GM12891 (cell line): ENCODE measurements at regions not wholly inside any gene's neighbourhood (a gene's known extent, or its start where the extent isn't known, plus 50 kb on each side); places are given as distances from the start of the nearest gene placed in this dataset.

Experiments
- PAX5 ChIP-seq: IDR thresholded peaks from 2 replicates; pipeline ENCODE4 v1.6.1; 2011; ENCODE audit warnings: low read length, moderate library complexity, mild to moderate bottlenecking; ENCODE audit not compliant: insufficient read depth, severe bottlenecking
- POLR2A ChIP-seq: IDR thresholded peaks from 2 replicates; pipeline ENCODE4 v1.6.1; 2011; ENCODE audit warnings: low read depth, low read length, control low read depth
- POLR2AphosphoS5 ChIP-seq: IDR thresholded peaks from 2 replicates; pipeline ENCODE4 v1.6.1; 2011; ENCODE audit warnings: low read depth, low read length, control low read depth
- POU2F2 ChIP-seq: IDR thresholded peaks from 2 replicates; pipeline ENCODE4 v1.6.1; 2011; ENCODE audit warnings: low read depth, mild to moderate bottlenecking, control low read depth, low read length, moderate library complexity
- SPI1 ChIP-seq: IDR thresholded peaks from 2 replicates; pipeline ENCODE4 v1.6.1; 2011; ENCODE audit warnings: low read depth, low read length, control low read depth
- TAF1 ChIP-seq: IDR thresholded peaks from 2 replicates; pipeline ENCODE4 v1.6.1; 2011; ENCODE audit warnings: low read depth, low read length, control low read depth

GRCh38 chr12:107349839-107350238 is 256.5 kb upstream of the CRY1 start:
- TF ChIP-seq PAX5 (no peak), POLR2AphosphoS5 (no peak), POLR2A (no peak), POU2F2 (no peak), TAF1 (no peak), SPI1 (no peak)
